Osteoblast (primary cell): ENCODE measurements at regions not wholly inside any gene's neighbourhood (a gene's known extent, or its start where the extent isn't known, plus 50 kb on each side); places are given as distances from the start of the nearest gene placed in this dataset.

Experiments used
- DNase-seq: peaks from one replicate; pipeline ENCODE4 v3.0.0; 2011; ENCODE audit warnings: low spot score, mixed read lengths; ENCODE audit not compliant: insufficient read length; ENCODE audit errors: missing footprints
- H2AFZ ChIP-seq: 2 replicates; pipeline ENCODE4 v1.6.0; 2011; ENCODE audit warnings: mild to moderate bottlenecking, low read length
- H3K27ac ChIP-seq: 2 replicates; pipeline ENCODE4 v1.5.1; 2011; ENCODE audit warnings: mild to moderate bottlenecking, low read depth, low read length, moderate library complexity
- H3K27me3 ChIP-seq: 2 replicates; pipeline ENCODE4 v1.6.0; 2012; ENCODE audit warnings: mild to moderate bottlenecking, control low read depth, inconsistent platforms, low read length, moderate library complexity; ENCODE audit not compliant: insufficient read depth
- H3K36me3 ChIP-seq: 2 replicates; pipeline ENCODE4 v1.5.1; 2011; ENCODE audit warnings: mild to moderate bottlenecking, low read length, control low read depth, moderate library complexity; ENCODE audit not compliant: insufficient read depth
- H3K4me1 ChIP-seq: 2 replicates; pipeline ENCODE4 v1.5.1; 2011; ENCODE audit warnings: mild to moderate bottlenecking, low read length, control low read depth, moderate library complexity; ENCODE audit not compliant: insufficient read depth
- H3K4me2 ChIP-seq: 2 replicates; pipeline ENCODE4 v1.6.0; 2011; ENCODE audit warnings: mild to moderate bottlenecking, low read length; ENCODE audit not compliant: insufficient read depth
- H3K4me3 ChIP-seq: fragments of 200-600 bp; sonication (generic); 3 replicates; pipeline ENCODE4 v1.5.1; 2012; ENCODE audit warnings: mild to moderate bottlenecking, low read length, inconsistent platforms; ENCODE audit not compliant: insufficient read depth
- H3K79me2 ChIP-seq: 2 replicates; pipeline ENCODE4 v1.6.0; 2012; ENCODE audit warnings: mild to moderate bottlenecking, low read length, control low read depth, inconsistent platforms; ENCODE audit not compliant: insufficient read depth
- H3K9me3 ChIP-seq: 2 replicates; pipeline ENCODE4 v1.5.1; 2011; ENCODE audit warnings: low read depth, low read length, control low read depth
- H4K20me1 ChIP-seq: 2 replicates; pipeline ENCODE4 v1.6.0; 2012; ENCODE audit warnings: mild to moderate bottlenecking, low read length, control low read depth; ENCODE audit not compliant: insufficient read depth
- CTCF ChIP-seq: IDR thresholded peaks from 2 replicates; pipeline ENCODE4 v1.5.1; 2011; ENCODE audit warnings: mild to moderate bottlenecking, low read depth, low read length, moderate library complexity; ENCODE audit errors: extremely low read depth

GRCh38 chr2:173817582-173817981 is 147.6 kb downstream of the SP3 start:
- peaks cover 32% of the 10 kb centered on the region for H3K27me3 ChIP-seq
- H3K4me3 ChIP-seq = no peak overlapping the region
- H3K4me1 ChIP-seq = no peaks in the 10 kb centered on the region
- H3K4me2 ChIP-seq = no peak overlapping the region
- no peaks in the 10 kb centered on the region for H3K79me2 ChIP-seq
- H3K9me3 ChIP-seq = no peaks in the 10 kb centered on the region
- TF ChIP-seq CTCF = no peak
- H2AFZ ChIP-seq = no peak overlapping the region
- H4K20me1 ChIP-seq = no peaks in the 10 kb centered on the region
- no peak overlapping the region for H3K27ac ChIP-seq
- no peak for DNase-seq
- no peaks in the 10 kb centered on the region for H3K36me3 ChIP-seq

GRCh38 chr2:173818285-173818684 is 146.9 kb downstream of the SP3 start:
- H3K27me3 ChIP-seq = peaks cover 30% of the 10 kb centered on the region
- H3K4me1 ChIP-seq = no peaks in the 10 kb centered on the region

GRCh38 chr2:173819852-173820251 is 145.3 kb downstream of the SP3 start:
- Histone ChIP-seq H2AFZ (no peak overlapping the region), H3K79me2 (no peaks in the 10 kb centered on the region), H3K9me3 (no peaks in the 10 kb centered on the region), H4K20me1 (no peaks in the 10 kb centered on the region), H3K4me1 (no peaks in the 10 kb centered on the region), H3K36me3 (no peaks in the 10 kb centered on the region), H3K27me3 (peaks cover 26% of the 10 kb centered on the region), H3K27ac (no peak overlapping the region), H3K4me2 (no peak overlapping the region), H3K4me3 (no peak overlapping the region)
- no peak for DNase-seq
- no peak for TF ChIP-seq CTCF

More at GRCh38 chr2:173818285-173818684, 146.9 kb downstream of the SP3 start:
- Histone ChIP-seq H3K9me3 (no peaks in the 10 kb centered on the region), H4K20me1 (no peaks in the 10 kb centered on the region), H2AFZ (no peak overlapping the region), H3K27ac (no peak overlapping the region), H3K4me2 (no peak overlapping the region), H3K4me3 (no peak overlapping the region), H3K36me3 (no peaks in the 10 kb centered on the region), H3K79me2 (no peaks in the 10 kb centered on the region)
- no peak for TF ChIP-seq CTCF
- no peak for DNase-seq

- Histone ChIP-seq H3K36me3 (no peaks in the 10 kb centered on the region), H3K27ac (no peak overlapping the region), H2AFZ (no peak overlapping the region), H3K79me2 (no peaks in the 10 kb centered on the region), H3K9me3 (no peaks in the 10 kb centered on the region), H4K20me1 (no peaks in the 10 kb centered on the region), H3K4me2 (no peak overlapping the region), H3K4me3 (no peak overlapping the region), H3K4me1 (no peaks in the 10 kb centered on the region), H3K27me3 (peaks cover 28% of the 10 kb centered on the region)
- DNase-seq = no peak
- no peak for TF ChIP-seq CTCF
These were observed 143.7 kb downstream of the SP3 start for GRCh38 chr2:173821451-173821850.
